Natural killer cell (primary cell): ENCODE measurements at regions not wholly inside any gene's neighbourhood (a gene's known extent, or its start where the extent isn't known, plus 50 kb on each side); places are given as distances from the start of the nearest gene placed in this dataset.

Experiments used
- ATAC-seq, 3 donors: fragments of 150-1000 bp in 2 of 3; fragments of 200-7000 bp in 1 of 3; cut with Tn5 transposase; 1 replicate in 1 of 3; 2 replicates in 2 of 3; pipeline ENCODE4 v1.10.0; 2021; ENCODE audit warnings: mild to moderate bottlenecking in 2 of 3, moderate library complexity in 2 of 3
- DNase-seq, 2 donors: peaks; one replicate each; pipeline versions ENCODE4 v3.0.0 to v3.0.0-alpha.2; 2013 to 2021; ENCODE audit warnings: mixed read lengths in 1 of 2
- H3K27ac ChIP-seq: one replicate; pipeline ENCODE4 v1.5.1; 2013; ENCODE audit warnings: mild to moderate bottlenecking, low read length
- H3K27me3 ChIP-seq: one replicate; pipeline ENCODE4 v1.6.1; 2013; ENCODE audit warnings: low read length; ENCODE audit not compliant: control insufficient read depth, insufficient read depth
- H3K36me3 ChIP-seq: one replicate; pipeline ENCODE4 v1.6.1; 2013; ENCODE audit warnings: low read length; ENCODE audit not compliant: control insufficient read depth, insufficient read depth
- H3K4me1 ChIP-seq: one replicate; pipeline ENCODE4 v1.6.1; 2013; ENCODE audit warnings: low read length; ENCODE audit not compliant: control insufficient read depth, insufficient read depth
- H3K4me3 ChIP-seq: one replicate; pipeline ENCODE4 v1.5.1; 2013; ENCODE audit warnings: low read length
- H3K9me3 ChIP-seq: one replicate; pipeline ENCODE4 v1.6.1; 2013; ENCODE audit warnings: low read length; ENCODE audit not compliant: control insufficient read depth, insufficient read depth
- H3K27ac Mint-ChIP-seq, 2 donors: one replicate each; pipeline ENCODE4 v1.8.0; 2022; ENCODE audit warnings: mild to moderate bottlenecking in 2 of 2, mixed read lengths in 2 of 2, moderate library complexity in 1 of 2
- H3K27me3 Mint-ChIP-seq, 2 donors: one replicate each; pipeline ENCODE4 v1.8.0; 2022; ENCODE audit warnings: low read depth in 2 of 2, mixed read lengths in 2 of 2
- H3K36me3 Mint-ChIP-seq: one replicate; pipeline ENCODE4 v1.8.0; 2022; ENCODE audit warnings: mixed read lengths
- H3K4me1 Mint-ChIP-seq, 2 donors: one replicate each; pipeline ENCODE4 v1.8.0; 2022; ENCODE audit warnings: mixed read lengths in 2 of 2
- H3K4me3 Mint-ChIP-seq: one replicate; pipeline ENCODE4 v1.8.0; 2022; ENCODE audit warnings: mild to moderate bottlenecking, moderate library complexity, mixed read lengths
- H3K9me3 Mint-ChIP-seq, 2 donors: one replicate each; pipeline ENCODE4 v1.8.0; 2022; ENCODE audit warnings: mixed read lengths in 2 of 2
- WGBS: methylation state at CpG from one replicate; pipeline ENCODE4 v1.1.7; 2013; ENCODE audit warnings: missing lambda C conversion rate; ENCODE audit not compliant: insufficient coverage; 5-methylcytosine and 5-hydroxymethylcytosine counted together
- intact Hi-C: fragments of 100-400 bp; cut with micrococcal nuclease; formaldehyde crosslinking; loops from one replicate; pipeline ENCODE4 v1.14.2; 2022
- TF ChIP-seq, protein P1 (sequence below): fragments of 200-600 bp; IDR thresholded peaks from one replicate; pipeline ENCODE4 v1.8.0; 2022; ENCODE audit warnings: antibody characterized with exemption

DNA sequence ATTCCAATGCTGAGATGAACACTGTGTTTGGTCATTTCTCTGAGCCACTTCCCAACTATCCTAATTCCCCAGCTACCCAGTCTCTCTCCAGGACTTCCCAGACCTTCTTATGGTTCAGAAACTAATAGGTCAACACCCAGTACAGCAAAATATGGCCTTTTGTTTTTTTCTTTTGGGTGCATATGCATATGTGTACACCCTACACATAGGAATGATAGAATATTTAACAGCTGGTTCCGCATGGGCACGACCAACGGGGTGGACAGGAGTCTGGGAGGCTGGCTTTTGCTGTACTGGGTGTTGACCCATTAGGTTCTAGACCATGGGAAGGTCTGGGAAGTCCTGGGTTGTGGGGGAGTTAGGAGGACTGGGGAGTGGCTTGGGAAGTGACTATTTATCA, 143.9 kb downstream of the MRPS6 start:
- intact Hi-C loops = no loop called here
- H3K27ac ChIP-seq = no peak overlapping the region
- no peaks in the 10 kb centered on the region for H3K27me3 ChIP-seq
- DNase-seq = no peak
- no peak overlapping the region for H3K4me3 ChIP-seq
- no peaks in the 10 kb centered on the region for H3K4me1 Mint-ChIP-seq
- 90% methylated on average over 3 of the region's 3 CpGs for WGBS
- H3K36me3 Mint-ChIP-seq = peaks cover 10% of the 10 kb centered on the region
- H3K9me3 ChIP-seq = peaks cover 5% of the 10 kb centered on the region
- H3K27me3 Mint-ChIP-seq = no peaks in the 10 kb centered on the region
- TF ChIP-seq, protein P1, sequence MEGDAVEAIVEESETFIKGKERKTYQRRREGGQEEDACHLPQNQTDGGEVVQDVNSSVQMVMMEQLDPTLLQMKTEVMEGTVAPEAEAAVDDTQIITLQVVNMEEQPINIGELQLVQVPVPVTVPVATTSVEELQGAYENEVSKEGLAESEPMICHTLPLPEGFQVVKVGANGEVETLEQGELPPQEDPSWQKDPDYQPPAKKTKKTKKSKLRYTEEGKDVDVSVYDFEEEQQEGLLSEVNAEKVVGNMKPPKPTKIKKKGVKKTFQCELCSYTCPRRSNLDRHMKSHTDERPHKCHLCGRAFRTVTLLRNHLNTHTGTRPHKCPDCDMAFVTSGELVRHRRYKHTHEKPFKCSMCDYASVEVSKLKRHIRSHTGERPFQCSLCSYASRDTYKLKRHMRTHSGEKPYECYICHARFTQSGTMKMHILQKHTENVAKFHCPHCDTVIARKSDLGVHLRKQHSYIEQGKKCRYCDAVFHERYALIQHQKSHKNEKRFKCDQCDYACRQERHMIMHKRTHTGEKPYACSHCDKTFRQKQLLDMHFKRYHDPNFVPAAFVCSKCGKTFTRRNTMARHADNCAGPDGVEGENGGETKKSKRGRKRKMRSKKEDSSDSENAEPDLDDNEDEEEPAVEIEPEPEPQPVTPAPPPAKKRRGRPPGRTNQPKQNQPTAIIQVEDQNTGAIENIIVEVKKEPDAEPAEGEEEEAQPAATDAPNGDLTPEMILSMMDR = no peak
- H3K27ac Mint-ChIP-seq = no peak overlapping the region
- no peak overlapping the region for H3K4me3 Mint-ChIP-seq
- H3K4me1 ChIP-seq = no peaks in the 10 kb centered on the region
- H3K9me3 Mint-ChIP-seq = peaks cover 4 to 5% of the 10 kb centered on the region in 2 donors
- no peaks in the 10 kb centered on the region for H3K36me3 ChIP-seq
- ATAC-seq = no peak

DNA sequence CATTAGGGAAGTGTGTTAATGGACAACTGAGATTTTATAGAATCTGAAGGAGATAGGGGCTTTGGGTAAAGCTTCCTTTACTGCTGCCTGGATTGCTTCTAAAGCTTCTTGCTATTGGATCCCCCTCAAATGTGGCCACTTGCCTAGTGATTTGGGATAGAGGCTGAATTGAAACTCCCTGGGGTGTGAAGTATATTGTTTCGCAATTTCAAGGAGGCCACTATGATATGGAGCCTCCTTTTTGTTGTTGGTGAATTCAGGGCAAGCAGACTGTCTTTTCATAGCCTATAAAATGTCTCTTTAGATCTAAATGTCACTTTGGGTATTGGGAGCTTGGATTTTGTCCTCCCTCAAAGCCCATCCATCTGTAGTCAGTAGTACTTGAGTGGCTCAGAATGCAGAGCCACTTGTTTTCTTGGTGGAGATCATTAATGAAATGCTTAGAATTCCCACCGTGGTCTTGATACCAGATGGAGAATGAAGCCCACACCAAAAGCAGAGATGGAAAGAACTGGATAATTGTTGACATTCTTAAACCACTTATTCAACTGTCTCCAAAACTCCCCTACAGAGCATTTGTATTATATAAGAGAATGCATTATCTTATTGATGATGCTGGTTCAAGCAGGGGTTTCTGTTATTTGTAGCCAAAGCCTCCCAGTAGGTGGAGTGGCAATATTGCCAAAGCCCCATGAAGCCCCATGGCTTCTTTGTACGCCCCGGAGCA, 144.3 kb upstream of the KCNE2 start:
- ATAC-seq = no peak
- intact Hi-C loops = no loop called here

DNA sequence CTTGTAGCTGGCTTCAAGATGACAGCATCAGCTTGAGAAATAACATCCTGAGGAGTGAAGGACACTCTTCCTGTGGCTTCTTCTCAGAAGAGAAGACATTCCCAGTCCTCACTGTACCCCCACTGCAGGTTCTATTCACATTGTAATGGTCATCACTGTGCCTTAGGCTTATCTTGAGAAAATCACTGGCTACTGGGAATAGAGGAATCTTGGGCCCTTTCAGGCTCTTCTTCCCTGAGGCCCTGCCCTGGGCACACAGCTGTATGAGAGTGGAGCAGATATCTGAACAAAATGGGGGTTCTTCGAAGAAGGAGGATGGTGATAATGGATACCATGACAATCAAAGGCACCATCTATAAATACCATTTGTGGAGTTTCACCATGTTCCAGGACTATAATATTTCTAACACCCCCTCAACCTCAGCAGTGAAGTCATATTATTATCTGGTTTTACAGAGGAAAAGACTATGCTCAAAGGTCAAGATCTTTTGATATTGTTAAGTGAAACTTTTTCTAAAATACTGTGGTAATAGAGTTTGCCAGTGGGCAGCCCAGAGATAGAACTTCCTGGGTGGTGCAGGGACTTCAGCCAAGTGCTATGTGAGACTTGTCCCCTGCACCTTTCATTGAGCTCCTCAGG, 143.1 kb upstream of the KCNE2 start:
- intact Hi-C loops = no loop called here
- H3K4me1 Mint-ChIP-seq = no peaks in the 10 kb centered on the region
- WGBS = no CpG with 5 or more reads among the region's 1 CpG

More for the DNA sequence above, 144.3 kb upstream of the KCNE2 start:
- Histone ChIP-seq H3K36me3 (no peaks in the 10 kb centered on the region), H3K27me3 (no peaks in the 10 kb centered on the region), H3K9me3 (no peaks in the 10 kb centered on the region), H3K4me3 (no peak overlapping the region), H3K27ac (no peak overlapping the region), H3K4me1 (no peaks in the 10 kb centered on the region)
- Mint-ChIP-seq H3K9me3 (no peaks in the 10 kb centered on the region), H3K4me3 (no peak overlapping the region), H3K27ac (no peak overlapping the region), H3K4me1 (no peaks in the 10 kb centered on the region), H3K27me3 (peaks cover 0 to 5% of the 10 kb centered on the region in 2 donors), H3K36me3 (no peaks in the 10 kb centered on the region)
- TF ChIP-seq, protein P1 = no peak
- WGBS = 100% methylated on average over 4 of the region's 4 CpGs
- no peak for DNase-seq

More for the DNA sequence above, 143.1 kb upstream of the KCNE2 start:
- TF ChIP-seq, protein P1 = no peak
- Histone ChIP-seq H3K4me1 (no peaks in the 10 kb centered on the region), H3K27me3 (no peaks in the 10 kb centered on the region), H3K9me3 (no peaks in the 10 kb centered on the region), H3K4me3 (no peak overlapping the region), H3K36me3 (no peaks in the 10 kb centered on the region), H3K27ac (no peak overlapping the region)
- DNase-seq (no peak), ATAC-seq (no peak)
- H3K4me3 Mint-ChIP-seq = no peak overlapping the region
- H3K27ac Mint-ChIP-seq = no peak overlapping the region
- no peaks in the 10 kb centered on the region for H3K9me3 Mint-ChIP-seq
- H3K27me3 Mint-ChIP-seq = peaks cover 0 to 5% of the 10 kb centered on the region in 2 donors
- no peaks in the 10 kb centered on the region for H3K36me3 Mint-ChIP-seq
